Naive thymus-derived CD4-positive, alpha-beta T cell (primary cell): ENCODE measurements at regions not wholly inside any gene's neighbourhood (a gene's known extent, or its start where the extent isn't known, plus 50 kb on each side); places are given as distances from the start of the nearest gene placed in this dataset.

Source experiments
- ATAC-seq: fragments of 150-1000 bp; cut with Tn5 transposase; 2 replicates; pipeline ENCODE4 v1.10.0; 2021; ENCODE audit warnings: mild to moderate bottlenecking, moderate library complexity
- CTCF ChIA-PET: fragments of 350-600 bp; sonication (Branson Sonifier 250); formaldehyde crosslinking; loops from one replicate; lab custom pipeline; 2021; ENCODE audit warnings: antibody characterized with exemption; lab: Charles Lee
- POLR2A ChIA-PET: fragments of 350-600 bp; sonication (Branson Sonifier 250); formaldehyde crosslinking; loops from one replicate; lab custom pipeline; 2021; ENCODE audit warnings: antibody characterized with exemption, inconsistent platforms; lab: Charles Lee
- DNase-seq, 9 donors: peaks; one replicate each; pipeline versions ENCODE4 v3.0.0 to v3.0.0-alpha.2; 2020 to 2022; ENCODE audit warnings: mixed read lengths in 1 of 9
- H3K27ac ChIP-seq: one replicate; pipeline ENCODE4 v1.7.0; 2013; ENCODE audit warnings: mild to moderate bottlenecking, low read depth, low read length, moderate library complexity
- H3K27me3 ChIP-seq, 2 donors: one replicate each; pipeline ENCODE4 v1.7.0; 2013; ENCODE audit warnings: low read length in 2 of 2, mild to moderate bottlenecking in 2 of 2, moderate library complexity in 2 of 2; ENCODE audit not compliant: control insufficient read depth in 2 of 2, insufficient read depth in 2 of 2
- H3K36me3 ChIP-seq, 3 experiments: 1 replicate in 2 of 3; 2 replicates in 1 of 3; pipeline ENCODE4 v1.7.0; 2013; ENCODE audit warnings: low read length in 3 of 3, mild to moderate bottlenecking in 3 of 3, moderate library complexity in 1 of 3; ENCODE audit not compliant: insufficient read depth in 3 of 3, control insufficient read depth in 2 of 3
- H3K4me1 ChIP-seq, 2 donors: one replicate each; pipeline ENCODE4 v1.7.0; 2013; ENCODE audit warnings: low read length in 2 of 2, mild to moderate bottlenecking in 2 of 2, moderate library complexity in 1 of 2; ENCODE audit not compliant: control insufficient read depth in 2 of 2, insufficient read depth in 2 of 2
- H3K4me3 ChIP-seq: 2 replicates; pipeline ENCODE4 v1.7.0; 2013; ENCODE audit warnings: mild to moderate bottlenecking, low read length
- H3K9me3 ChIP-seq, 3 experiments: 1 replicate in 2 of 3; 2 replicates in 1 of 3; pipeline ENCODE4 v1.7.0; 2013; ENCODE audit warnings: low read length in 3 of 3; ENCODE audit not compliant: control insufficient read depth in 2 of 3
- H3K27ac Mint-ChIP-seq, 9 donors: one replicate each; pipeline ENCODE4 v1.8.0; 2020 to 2022; ENCODE audit warnings: mixed read lengths in 9 of 9, mild to moderate bottlenecking in 8 of 9, moderate library complexity in 5 of 9, inconsistent platforms in 2 of 9
- H3K27me3 Mint-ChIP-seq, 5 donors: one replicate each; pipeline ENCODE4 v1.8.0; 2021 to 2022; ENCODE audit warnings: mixed read lengths in 5 of 5, mild to moderate bottlenecking in 1 of 5
- H3K36me3 Mint-ChIP-seq, 5 donors: one replicate each; pipeline ENCODE4 v1.8.0; 2020 to 2022; ENCODE audit warnings: mixed read lengths in 5 of 5, mild to moderate bottlenecking in 3 of 5, inconsistent platforms in 1 of 5
- H3K4me1 Mint-ChIP-seq, 7 donors: one replicate each; pipeline ENCODE4 v1.8.0; 2020 to 2022; ENCODE audit warnings: mixed read lengths in 7 of 7, mild to moderate bottlenecking in 3 of 7, inconsistent platforms in 1 of 7
- H3K4me3 Mint-ChIP-seq, 10 donors: one replicate each; pipeline ENCODE4 v1.8.0; 2020 to 2022; ENCODE audit warnings: mild to moderate bottlenecking in 10 of 10, mixed read lengths in 10 of 10, moderate library complexity in 6 of 10, inconsistent platforms in 2 of 10
- H3K9me3 Mint-ChIP-seq, 11 donors: one replicate each; pipeline ENCODE4 v1.8.0; 2020 to 2022; ENCODE audit warnings: mixed read lengths in 11 of 11, mild to moderate bottlenecking in 4 of 11, inconsistent platforms in 1 of 11, moderate library complexity in 1 of 11
- intact Hi-C, 2 donors: fragments of 100-400 bp; cut with micrococcal nuclease; formaldehyde crosslinking; loops; one replicate each; pipeline ENCODE4 v1.15.1; 2023

GRCh38 chr1:218778257-218779126, 395.2 kb upstream of the LYPLAL1 start:
- H3K36me3 ChIP-seq, result no peaks in the 10 kb centered on the region
- no peak overlapping the region for H3K27ac ChIP-seq
- H3K4me3 ChIP-seq, result no peak overlapping the region
- CTCF ChIA-PET, result no interaction called here
- no peaks in the 10 kb centered on the region for H3K9me3 ChIP-seq
- no peaks in the 10 kb centered on the region for H3K4me1 Mint-ChIP-seq
- H3K36me3 Mint-ChIP-seq, result no peaks in the 10 kb centered on the region
- peaks cover 0 to 4% (median 0%) of the 10 kb centered on the region in 11 donors for H3K9me3 Mint-ChIP-seq
- intact Hi-C loops, result no loop called here
- no peaks in the 10 kb centered on the region for H3K27me3 Mint-ChIP-seq
- H3K4me3 Mint-ChIP-seq, result no peak overlapping the region
- H3K27me3 ChIP-seq, result no peaks in the 10 kb centered on the region
- ATAC-seq, result no peak
- no peaks in the 10 kb centered on the region for H3K4me1 ChIP-seq
- no peak overlapping the region for H3K27ac Mint-ChIP-seq
- POLR2A ChIA-PET, result no interaction called here
- DNase-seq, result no peak

DNA sequence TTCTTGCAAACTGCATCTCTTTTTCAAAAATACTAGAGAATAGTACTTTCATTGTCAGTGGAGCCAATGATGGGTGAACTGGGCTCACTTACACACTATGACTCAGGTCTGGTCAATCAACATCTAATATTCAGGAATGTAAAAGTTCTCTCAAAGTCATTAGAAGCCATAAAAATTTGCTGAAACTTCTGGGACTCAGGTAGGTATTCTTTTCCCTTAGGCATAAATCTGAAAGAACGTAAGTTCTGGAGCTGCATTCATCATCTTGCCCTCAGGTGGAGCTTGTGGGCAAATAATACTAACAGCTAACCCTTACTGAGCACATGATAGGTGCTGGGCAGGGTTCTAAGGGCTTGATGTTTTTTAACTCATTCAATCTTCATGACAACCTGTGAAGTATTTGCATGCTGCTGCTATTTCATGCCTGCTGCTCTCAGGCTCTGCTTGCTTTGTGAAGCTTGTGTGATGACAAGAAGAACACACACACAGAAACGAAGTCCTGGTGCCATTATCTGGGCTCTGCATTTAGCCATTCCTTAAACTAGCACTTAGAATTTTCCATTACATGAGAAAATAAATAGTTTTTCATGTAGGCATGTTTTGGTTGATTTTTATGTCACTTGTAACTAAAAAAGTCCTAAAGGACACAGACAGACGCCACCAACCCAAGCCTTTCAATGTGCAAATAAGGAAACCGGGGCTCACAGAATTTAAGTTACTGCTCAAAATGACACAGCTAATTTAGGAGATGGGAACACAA, 394.2 kb upstream of the LYPLAL1 start:
- Mint-ChIP-seq H3K27me3 (no peaks in the 10 kb centered on the region), H3K9me3 (peaks cover 0 to 4% (median 0%) of the 10 kb centered on the region in 11 donors), H3K36me3 (no peaks in the 10 kb centered on the region), H3K4me3 (no peak overlapping the region), H3K27ac (no peak overlapping the region), H3K4me1 (no peaks in the 10 kb centered on the region)
- CTCF ChIA-PET, result no interaction called here
- no peaks in the 10 kb centered on the region for H3K4me1 ChIP-seq
- intact Hi-C loops, result no loop called here
- ATAC-seq (no peak), DNase-seq (no peak)
- H3K36me3 ChIP-seq, result no peaks in the 10 kb centered on the region
- no peak overlapping the region for H3K27ac ChIP-seq
- no peaks in the 10 kb centered on the region for H3K27me3 ChIP-seq
- no peaks in the 10 kb centered on the region for H3K9me3 ChIP-seq
- POLR2A ChIA-PET, result no interaction called here
- H3K4me3 ChIP-seq, result no peak overlapping the region

DNA sequence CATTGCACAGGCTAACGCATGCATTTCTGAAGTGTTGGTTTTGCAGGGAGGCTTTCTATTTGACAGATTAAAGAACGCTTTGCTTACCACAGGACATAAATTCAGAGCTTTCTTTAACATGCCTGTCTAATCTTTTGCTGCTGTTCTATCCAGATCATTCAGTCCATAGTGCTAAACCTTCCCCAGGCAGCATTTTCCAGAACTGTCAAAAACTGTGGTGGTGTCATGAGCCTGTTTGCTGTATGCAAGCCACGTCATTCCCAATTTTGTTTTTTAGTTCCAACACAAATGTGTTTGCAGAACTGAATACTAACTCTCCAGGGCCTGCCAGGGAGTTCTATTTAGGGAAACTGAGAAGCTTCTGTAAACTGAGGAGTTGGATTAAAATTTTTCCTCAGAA, 390.5 kb upstream of the LYPLAL1 start:
- H3K4me3 Mint-ChIP-seq, result no peak overlapping the region
- H3K9me3 Mint-ChIP-seq, result peaks cover 0 to 4% (median 0%) of the 10 kb centered on the region in 11 donors
- ATAC-seq (no peak), DNase-seq (no peak)
- Histone ChIP-seq H3K36me3 (no peaks in the 10 kb centered on the region), H3K27ac (no peak overlapping the region), H3K27me3 (no peaks in the 10 kb centered on the region), H3K4me1 (no peaks in the 10 kb centered on the region), H3K4me3 (no peak overlapping the region), H3K9me3 (no peaks in the 10 kb centered on the region)
- H3K27ac Mint-ChIP-seq, result no peak overlapping the region
- H3K36me3 Mint-ChIP-seq, result no peaks in the 10 kb centered on the region
- intact Hi-C loops, result no loop called here
- ChIA-PET POLR2A (interaction anchor here (0.7 kb wide), 1 partner anchor 209 kb away, joined by 3 read pairs; no protein-coding TSS in a partner anchor), CTCF (no interaction called here)
- H3K4me1 Mint-ChIP-seq, result no peaks in the 10 kb centered on the region
- H3K27me3 Mint-ChIP-seq, result no peaks in the 10 kb centered on the region

GRCh38 chr1:218783916-218784315, 389.8 kb upstream of the LYPLAL1 start:
- POLR2A ChIA-PET, result no interaction called here
- H3K4me3 Mint-ChIP-seq, result no peak overlapping the region
- peaks cover 0 to 4% (median 2%) of the 10 kb centered on the region in 11 donors for H3K9me3 Mint-ChIP-seq
- H3K27me3 Mint-ChIP-seq, result no peaks in the 10 kb centered on the region
- CTCF ChIA-PET, result no interaction called here
- intact Hi-C loops, result no loop called here
- Histone ChIP-seq H3K36me3 (no peaks in the 10 kb centered on the region), H3K27ac (no peak overlapping the region), H3K4me3 (no peak overlapping the region), H3K27me3 (no peaks in the 10 kb centered on the region), H3K9me3 (no peaks in the 10 kb centered on the region), H3K4me1 (no peaks in the 10 kb centered on the region)
- ATAC-seq, result no peak
- no peaks in the 10 kb centered on the region for H3K4me1 Mint-ChIP-seq
- H3K36me3 Mint-ChIP-seq, result no peaks in the 10 kb centered on the region
- H3K27ac Mint-ChIP-seq, result no peak overlapping the region
- DNase-seq, result no peak

- H3K4me1 ChIP-seq, result no peaks in the 10 kb centered on the region
- H3K27ac Mint-ChIP-seq, result no peak overlapping the region
- H3K4me3 ChIP-seq, result no peak overlapping the region
- H3K9me3 ChIP-seq, result no peaks in the 10 kb centered on the region
- intact Hi-C loops, result no loop called here
- ChIA-PET POLR2A (no interaction called here), CTCF (no interaction called here)
- H3K4me3 Mint-ChIP-seq, result no peak overlapping the region
- no peaks in the 10 kb centered on the region for H3K27me3 Mint-ChIP-seq
- no peaks in the 10 kb centered on the region for H3K4me1 Mint-ChIP-seq
- DNase-seq (no peak), ATAC-seq (no peak)
- no peak overlapping the region for H3K27ac ChIP-seq
- no peaks in the 10 kb centered on the region for H3K27me3 ChIP-seq
- no peaks in the 10 kb centered on the region for H3K36me3 ChIP-seq
- H3K36me3 Mint-ChIP-seq, result no peaks in the 10 kb centered on the region
- peaks cover 0 to 5% (median 3%) of the 10 kb centered on the region in 11 donors for H3K9me3 Mint-ChIP-seq
Observed at GRCh38 chr1:218785928-218786327, 387.8 kb upstream of the LYPLAL1 start.

DNA sequence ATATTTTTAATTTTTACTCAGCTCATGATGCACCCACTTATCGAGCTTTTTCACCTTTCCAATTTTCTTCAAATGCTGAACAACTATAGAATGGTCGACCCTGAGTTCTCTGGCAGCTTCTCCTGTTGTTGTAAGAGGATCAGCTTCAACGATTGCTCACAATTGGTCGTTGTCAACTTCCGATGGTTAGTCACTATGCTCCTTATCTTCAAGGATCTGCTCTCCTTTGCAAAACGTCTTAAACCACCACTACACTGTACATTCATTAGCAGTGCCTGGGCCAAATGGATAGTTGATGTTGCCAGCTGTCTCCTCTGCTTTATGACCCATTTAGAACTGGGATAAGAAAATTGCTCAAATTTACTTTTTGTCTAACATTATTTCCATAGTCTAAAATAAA, 385.9 kb upstream of the LYPLAL1 start:
- no peak overlapping the region for H3K27ac Mint-ChIP-seq
- no peaks in the 10 kb centered on the region for H3K36me3 Mint-ChIP-seq
- no peaks in the 10 kb centered on the region for H3K27me3 ChIP-seq
- H3K27me3 Mint-ChIP-seq, result no peaks in the 10 kb centered on the region
- ChIA-PET CTCF (no interaction called here), POLR2A (no interaction called here)
- ATAC-seq, result no peak
- H3K4me1 Mint-ChIP-seq, result no peaks in the 10 kb centered on the region
- no peaks in the 10 kb centered on the region for H3K36me3 ChIP-seq
- no peak for DNase-seq
- H3K9me3 Mint-ChIP-seq, result peaks cover 0 to 5% (median 2%) of the 10 kb centered on the region in 11 donors
- H3K27ac ChIP-seq, result no peak overlapping the region
- H3K4me3 ChIP-seq, result no peak overlapping the region
- H3K9me3 ChIP-seq, result no peaks in the 10 kb centered on the region
- H3K4me3 Mint-ChIP-seq, result no peak overlapping the region
- intact Hi-C loops, result no loop called here
- H3K4me1 ChIP-seq, result no peaks in the 10 kb centered on the region
